ENCODE measurements at regions not wholly inside any gene's neighbourhood (a gene's known extent, or its start where the extent isn't known, plus 50 kb on each side); places are given as distances from the start of the nearest gene placed in this dataset.

- ATAC-seq (no peak), DNase-seq (no peak)
- no peaks in the 10 kb centered on the region for H3K27me3 Mint-ChIP-seq
- H3K4me3 Mint-ChIP-seq: no peak overlapping the region
- no peaks in the 10 kb centered on the region for H3K4me1 Mint-ChIP-seq
- peaks cover 6 to 28% (median 13%) of the 10 kb centered on the region in 9 donors for H3K9me3 Mint-ChIP-seq
- H3K36me3 Mint-ChIP-seq: peaks cover 0 to 10% (median 2%) of the 10 kb centered on the region in 3 donors
- no peak overlapping the region for H3K27ac Mint-ChIP-seq
- POLR2A ChIA-PET: no interaction called here
These were observed 127.6 kb upstream of the DLGAP1 start for GRCh38 chr18:4582431-4583335.

DNA sequence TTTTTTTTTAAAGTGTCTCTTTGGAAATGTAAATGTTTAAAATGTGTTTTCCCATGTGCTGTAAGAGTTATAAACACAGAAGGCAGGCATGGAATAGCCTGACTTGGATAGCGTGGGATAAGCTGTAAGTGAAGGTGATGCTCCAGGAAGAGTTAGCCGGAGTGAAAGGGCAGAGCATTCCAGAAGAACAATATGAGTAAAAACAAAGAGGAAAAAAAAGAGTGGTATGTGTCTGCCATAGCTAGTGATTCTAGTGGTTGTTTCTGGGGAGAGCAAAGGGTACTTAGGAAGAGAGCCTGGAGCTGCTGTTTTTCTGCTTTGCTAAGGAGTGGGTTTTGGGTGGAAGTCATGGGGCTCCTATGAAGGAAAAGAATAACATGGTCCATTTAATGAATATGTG lies 126.9 kb upstream of the DLGAP1 start:
- Mint-ChIP-seq H3K4me3 (no peak overlapping the region), H3K4me1 (no peaks in the 10 kb centered on the region), H3K36me3 (peaks cover 0 to 17% (median 2%) of the 10 kb centered on the region in 3 donors), H3K27ac (no peak overlapping the region), H3K27me3 (no peaks in the 10 kb centered on the region), H3K9me3 (peaks cover 3 to 35% (median 20%) of the 10 kb centered on the region in 9 donors)
- no peak for ATAC-seq
- POLR2A ChIA-PET: no interaction called here
- no peak for DNase-seq

DNA sequence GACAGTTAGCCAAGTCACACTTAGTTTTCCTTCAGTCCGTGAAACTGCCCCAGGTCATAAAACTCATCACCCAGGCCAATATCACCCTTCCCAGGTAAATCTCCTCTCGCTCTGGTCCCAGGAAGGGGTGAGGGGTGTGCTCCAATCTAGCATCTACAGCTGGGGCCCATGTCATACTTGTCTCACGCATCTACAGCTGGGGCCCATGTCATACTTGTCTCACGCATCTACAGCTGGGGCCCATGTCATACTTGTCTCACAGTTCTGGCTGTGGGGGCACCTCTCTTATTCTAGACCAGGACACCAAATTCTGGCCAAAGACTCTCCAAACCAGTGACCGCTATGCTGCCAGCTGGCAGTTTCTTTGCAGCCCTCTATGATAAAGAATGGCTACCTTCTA lies 123.3 kb upstream of the DLGAP1 start:
- ATAC-seq (no peak), DNase-seq (no peak)
- peaks cover 0 to 29% (median 0%) of the 10 kb centered on the region in 3 donors for H3K36me3 Mint-ChIP-seq
- peaks cover 7 to 63% (median 33%) of the 10 kb centered on the region in 9 donors for H3K9me3 Mint-ChIP-seq
- H3K27me3 Mint-ChIP-seq: no peaks in the 10 kb centered on the region
- no peak overlapping the region for H3K4me3 Mint-ChIP-seq
- POLR2A ChIA-PET: no interaction called here
- no peaks in the 10 kb centered on the region for H3K4me1 Mint-ChIP-seq
- no peak overlapping the region for H3K27ac Mint-ChIP-seq

DNA sequence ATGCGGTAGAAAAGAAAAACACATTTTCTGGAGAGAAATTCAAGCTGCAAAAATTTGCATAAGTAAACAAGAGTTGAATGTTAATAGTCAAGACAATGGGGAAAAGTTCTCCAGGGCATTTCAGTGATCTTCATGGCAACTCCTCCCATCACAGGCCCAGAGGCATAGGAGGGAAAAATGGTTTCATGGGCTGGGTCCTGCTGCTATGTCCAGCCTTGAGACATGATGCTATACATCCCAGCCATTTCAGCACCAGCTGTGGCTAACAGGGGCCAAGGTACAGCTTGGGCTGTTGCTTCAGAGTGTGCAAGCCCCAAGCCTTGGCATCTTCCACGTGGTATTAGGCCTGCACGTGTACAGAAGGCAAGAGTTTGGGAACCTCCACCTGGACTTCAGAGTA lies 118.6 kb upstream of the DLGAP1 start:
- Mint-ChIP-seq H3K4me1 (no peaks in the 10 kb centered on the region), H3K4me3 (no peak overlapping the region), H3K27ac (no peak overlapping the region), H3K27me3 (no peaks in the 10 kb centered on the region), H3K36me3 (peaks cover 0 to 21% (median 0%) of the 10 kb centered on the region in 3 donors), H3K9me3 (peaks cover 12 to 64% (median 36%) of the 10 kb centered on the region in 9 donors)
- POLR2A ChIA-PET: no interaction called here
- ATAC-seq (no peak), DNase-seq (no peak)

- ATAC-seq (no peak), DNase-seq (no peak)
- Mint-ChIP-seq H3K27me3 (no peaks in the 10 kb centered on the region), H3K36me3 (no peaks in the 10 kb centered on the region), H3K4me1 (no peaks in the 10 kb centered on the region), H3K27ac (no peak overlapping the region), H3K4me3 (no peak overlapping the region), H3K9me3 (peaks cover 0 to 29% (median 8%) of the 10 kb centered on the region in 9 donors)
- POLR2A ChIA-PET: no interaction called here
These were observed 102.4 kb upstream of the DLGAP1 start for GRCh38 chr18:4557502-4557901.

GRCh38 chr18:4551001-4551360 lies 95.9 kb upstream of the DLGAP1 start:
- POLR2A ChIA-PET: no interaction called here
- H3K27ac Mint-ChIP-seq: no peak overlapping the region
- no peaks in the 10 kb centered on the region for H3K4me1 Mint-ChIP-seq
- DNase-seq (no peak), ATAC-seq (no peak)
- no peak overlapping the region for H3K4me3 Mint-ChIP-seq
- H3K36me3 Mint-ChIP-seq: no peaks in the 10 kb centered on the region
- no peaks in the 10 kb centered on the region for H3K27me3 Mint-ChIP-seq
- peaks cover 0 to 11% (median 7%) of the 10 kb centered on the region in 9 donors for H3K9me3 Mint-ChIP-seq

GRCh38 chr18:4549164-4549872 lies 94.2 kb upstream of the DLGAP1 start:
- no peak overlapping the region for H3K27ac Mint-ChIP-seq

DNA sequence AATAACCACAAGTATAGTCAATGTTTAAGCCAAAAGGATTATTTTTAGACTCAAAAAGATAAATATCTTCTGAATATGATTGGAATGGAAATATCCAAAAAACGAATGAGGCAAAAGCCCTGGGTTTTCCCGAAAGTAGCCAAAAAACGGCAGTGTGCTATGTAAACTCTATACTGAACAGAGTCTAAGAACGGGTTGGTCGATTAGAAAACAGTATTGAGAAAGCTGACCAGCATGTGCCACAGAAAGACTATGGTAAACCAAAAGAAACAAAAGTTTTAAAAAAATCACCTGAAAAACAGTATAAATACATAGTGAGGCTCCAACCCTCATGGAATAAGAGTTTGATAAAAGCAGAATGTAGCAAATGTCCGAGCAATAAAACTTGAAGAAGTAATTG lies 92.0 kb upstream of the DLGAP1 start:
- Mint-ChIP-seq H3K36me3 (no peaks in the 10 kb centered on the region), H3K27me3 (no peaks in the 10 kb centered on the region), H3K4me1 (no peaks in the 10 kb centered on the region), H3K27ac (no peak overlapping the region), H3K4me3 (no peak overlapping the region), H3K9me3 (peaks cover 0 to 10% (median 5%) of the 10 kb centered on the region in 9 donors)
- POLR2A ChIA-PET: no interaction called here
- no peak for DNase-seq
- no peak for ATAC-seq

More at GRCh38 chr18:4549164-4549872, 94.2 kb upstream of the DLGAP1 start:
- Mint-ChIP-seq H3K4me3 (no peak overlapping the region), H3K4me1 (no peaks in the 10 kb centered on the region), H3K36me3 (no peaks in the 10 kb centered on the region), H3K27me3 (no peaks in the 10 kb centered on the region), H3K9me3 (peaks cover 0 to 16% (median 9%) of the 10 kb centered on the region in 9 donors)
- ATAC-seq (no peak), DNase-seq (no peak)
- POLR2A ChIA-PET: no interaction called here

DNA sequence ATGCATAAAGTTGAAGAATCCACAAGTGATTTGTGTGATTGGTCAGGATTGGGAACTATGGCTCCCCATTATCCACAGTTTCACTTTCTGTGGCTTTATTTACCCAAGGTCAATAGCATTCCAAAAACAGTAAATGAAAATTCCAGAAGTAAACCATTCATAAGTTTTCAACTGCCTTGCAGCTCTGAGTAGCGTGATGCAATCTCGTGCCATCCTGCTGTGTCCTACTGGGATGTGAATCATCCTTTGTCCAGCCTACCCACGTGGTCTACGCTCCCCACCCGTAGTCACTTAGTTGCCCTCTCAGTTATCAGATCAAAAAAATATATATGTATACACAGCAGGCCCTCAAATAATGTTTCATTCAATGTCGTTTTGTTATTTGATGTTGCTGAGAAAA lies 89.0 kb upstream of the DLGAP1 start:
- H3K27ac Mint-ChIP-seq: no peak overlapping the region

DNA sequence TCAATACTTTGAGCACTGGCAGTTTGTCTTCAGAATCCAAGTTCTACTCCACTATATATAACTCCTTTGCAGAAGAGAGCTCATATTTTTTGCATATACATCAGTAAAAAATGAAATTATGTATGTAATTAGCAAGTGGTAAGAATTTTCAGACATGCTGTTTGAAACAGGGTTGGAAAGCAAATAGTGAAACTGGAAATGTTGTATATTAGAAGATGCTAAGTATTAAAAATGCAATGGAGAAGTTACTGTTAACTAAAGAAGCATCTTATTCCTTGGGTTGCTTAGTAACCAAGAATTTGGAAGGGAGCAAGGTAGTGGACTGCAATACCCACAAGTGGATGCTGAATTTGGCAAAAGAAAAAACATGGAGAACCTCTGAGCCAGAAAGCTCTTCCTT lies 88.6 kb upstream of the DLGAP1 start:
- POLR2A ChIA-PET: no interaction called here
- Mint-ChIP-seq H3K36me3 (peaks cover 0 to 4% (median 0%) of the 10 kb centered on the region in 3 donors), H3K4me3 (no peak overlapping the region), H3K9me3 (peaks cover 3 to 22% (median 13%) of the 10 kb centered on the region in 9 donors), H3K27ac (no peak overlapping the region), H3K4me1 (no peaks in the 10 kb centered on the region), H3K27me3 (no peaks in the 10 kb centered on the region)
- no peak for DNase-seq
- no peak for ATAC-seq

More for the DNA sequence above, 89.0 kb upstream of the DLGAP1 start:
- H3K4me1 Mint-ChIP-seq: no peaks in the 10 kb centered on the region
- H3K4me3 Mint-ChIP-seq: no peak overlapping the region
- DNase-seq (no peak), ATAC-seq (no peak)
- POLR2A ChIA-PET: no interaction called here
- no peaks in the 10 kb centered on the region for H3K27me3 Mint-ChIP-seq
- H3K36me3 Mint-ChIP-seq: no peaks in the 10 kb centered on the region
- peaks cover 3 to 18% (median 9%) of the 10 kb centered on the region in 9 donors for H3K9me3 Mint-ChIP-seq

GRCh38 chr18:4541588-4541987 lies 86.5 kb upstream of the DLGAP1 start:
- H3K4me1 Mint-ChIP-seq: no peaks in the 10 kb centered on the region
- no peak overlapping the region for H3K4me3 Mint-ChIP-seq
- ATAC-seq: no peak
- H3K27ac Mint-ChIP-seq: no peak overlapping the region
- no peak for DNase-seq
- POLR2A ChIA-PET: no interaction called here
- H3K36me3 Mint-ChIP-seq: peaks cover 0 to 13% (median 0%) of the 10 kb centered on the region in 3 donors
- H3K9me3 Mint-ChIP-seq: peaks cover 9 to 40% (median 17%) of the 10 kb centered on the region in 9 donors
- H3K27me3 Mint-ChIP-seq: no peaks in the 10 kb centered on the region

- no peak for ATAC-seq
These were observed 81.3 kb upstream of the DLGAP1 start for GRCh38 chr18:4536447-4536846.

GRCh38 chr18:4528405-4528804 lies 73.3 kb upstream of the DLGAP1 start:
- Mint-ChIP-seq H3K4me3 (no peak overlapping the region), H3K27me3 (no peaks in the 10 kb centered on the region), H3K27ac (no peak overlapping the region), H3K4me1 (no peaks in the 10 kb centered on the region), H3K36me3 (peaks cover 0 to 4% (median 0%) of the 10 kb centered on the region in 3 donors), H3K9me3 (peaks cover 21 to 47% (median 31%) of the 10 kb centered on the region in 9 donors)
- ATAC-seq (no peak), DNase-seq (no peak)
- POLR2A ChIA-PET: no interaction called here

More at GRCh38 chr18:4536447-4536846, 81.3 kb upstream of the DLGAP1 start:
- H3K4me3 Mint-ChIP-seq: no peak overlapping the region
- H3K27me3 Mint-ChIP-seq: no peaks in the 10 kb centered on the region
- peaks cover 0 to 24% (median 0%) of the 10 kb centered on the region in 3 donors for H3K36me3 Mint-ChIP-seq
- POLR2A ChIA-PET: no interaction called here
- no peak overlapping the region for H3K27ac Mint-ChIP-seq
- no peaks in the 10 kb centered on the region for H3K4me1 Mint-ChIP-seq
- DNase-seq: no peak
- peaks cover 13 to 62% (median 37%) of the 10 kb centered on the region in 9 donors for H3K9me3 Mint-ChIP-seq
